MG63 (cell line): ENCODE measurements at regions not wholly inside any gene's neighbourhood (a gene's known extent, or its start where the extent isn't known, plus 50 kb on each side); places are given as distances from the start of the nearest gene placed in this dataset.
"Not testable (repeated sequence)": the region's sequence is repeated elsewhere in the genome, so short reads cannot be mapped to it uniquely, and the experiment has no call there.

ENCODE experiments used
- DNase-seq: peaks from one replicate; pipeline ENCODE4 v3.0.0-alpha.2; 2020
- H3K27me3 ChIP-seq: fragments of 250-450 bp; sonication (Bioruptor Pico); 2 replicates; pipeline ENCODE4 v1.5.1; 2020; ENCODE audit warnings: mild to moderate bottlenecking, moderate library complexity
- H3K36me3 ChIP-seq: fragments of 250-450 bp; sonication (Bioruptor Pico); 2 replicates; pipeline ENCODE4 v1.5.1; 2020; ENCODE audit warnings: mild to moderate bottlenecking, moderate library complexity
- H3K4me3 ChIP-seq: fragments of 250-450 bp; sonication (Bioruptor Pico); 2 replicates; pipeline ENCODE4 v1.5.1; 2020; ENCODE audit warnings: mild to moderate bottlenecking, moderate library complexity
- H3K9me3 ChIP-seq: fragments of 250-450 bp; sonication (Bioruptor Pico); 2 replicates; pipeline ENCODE4 v1.5.1; 2020; ENCODE audit warnings: mild to moderate bottlenecking, moderate library complexity

- no peak overlapping the region for H3K4me3 ChIP-seq
- H3K9me3 ChIP-seq = no peaks in the 10 kb centered on the region
- no peaks in the 10 kb centered on the region for H3K36me3 ChIP-seq
- no peak for DNase-seq
- no peaks in the 10 kb centered on the region for H3K27me3 ChIP-seq
Measured at GRCh38 chr2:180694445-180695421, 285.7 kb upstream of the UBE2E3 start.

DNA sequence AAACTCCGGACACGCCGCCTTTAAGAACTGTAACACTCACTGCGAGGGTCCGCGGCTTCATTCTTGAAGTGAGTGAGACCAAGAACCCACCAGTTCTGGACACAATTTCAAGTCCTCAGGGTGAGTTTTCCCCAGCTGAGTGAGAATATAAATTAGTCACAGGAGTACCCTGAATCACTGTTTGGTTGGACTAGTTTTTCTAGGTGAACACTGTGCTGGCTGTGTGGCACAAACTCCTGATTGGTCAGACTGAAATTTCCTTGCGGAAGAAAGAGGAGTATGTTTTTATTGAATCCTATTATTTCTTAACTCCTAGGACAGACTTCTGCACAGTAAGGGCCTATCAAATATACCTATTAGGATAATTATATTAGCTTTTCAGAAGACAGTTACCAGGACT is 288.1 kb upstream of the UBE2E3 start:
- no peaks in the 10 kb centered on the region for H3K9me3 ChIP-seq
- H3K4me3 ChIP-seq = peak overlapping the region; percentile 29
- H3K36me3 ChIP-seq = no peaks in the 10 kb centered on the region
- no peaks in the 10 kb centered on the region for H3K27me3 ChIP-seq
- no peak for DNase-seq

DNA sequence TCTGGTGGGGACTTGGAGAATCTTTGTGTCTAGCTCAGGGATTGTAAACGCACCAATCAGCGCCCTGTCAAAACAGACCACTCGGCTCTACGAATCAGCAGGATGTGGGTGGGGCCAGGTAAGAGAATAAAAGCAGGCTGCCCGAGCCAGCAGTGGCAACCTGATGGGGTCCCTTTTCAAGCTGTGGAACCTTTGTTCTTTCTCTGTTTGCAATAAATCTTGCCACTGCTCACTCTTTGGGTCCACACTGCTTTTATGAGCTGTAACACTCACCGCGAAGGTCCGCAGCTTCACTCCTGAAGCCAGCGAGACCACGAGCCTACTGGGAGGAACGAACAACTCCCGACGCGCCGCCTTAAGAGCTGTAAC is 288.6 kb upstream of the UBE2E3 start:
- peak overlapping the region; percentile 29 for H3K4me3 ChIP-seq
- not testable (repeated sequence) for DNase-seq, H3K9me3 ChIP-seq, H3K36me3 ChIP-seq, H3K27me3 ChIP-seq

DNA sequence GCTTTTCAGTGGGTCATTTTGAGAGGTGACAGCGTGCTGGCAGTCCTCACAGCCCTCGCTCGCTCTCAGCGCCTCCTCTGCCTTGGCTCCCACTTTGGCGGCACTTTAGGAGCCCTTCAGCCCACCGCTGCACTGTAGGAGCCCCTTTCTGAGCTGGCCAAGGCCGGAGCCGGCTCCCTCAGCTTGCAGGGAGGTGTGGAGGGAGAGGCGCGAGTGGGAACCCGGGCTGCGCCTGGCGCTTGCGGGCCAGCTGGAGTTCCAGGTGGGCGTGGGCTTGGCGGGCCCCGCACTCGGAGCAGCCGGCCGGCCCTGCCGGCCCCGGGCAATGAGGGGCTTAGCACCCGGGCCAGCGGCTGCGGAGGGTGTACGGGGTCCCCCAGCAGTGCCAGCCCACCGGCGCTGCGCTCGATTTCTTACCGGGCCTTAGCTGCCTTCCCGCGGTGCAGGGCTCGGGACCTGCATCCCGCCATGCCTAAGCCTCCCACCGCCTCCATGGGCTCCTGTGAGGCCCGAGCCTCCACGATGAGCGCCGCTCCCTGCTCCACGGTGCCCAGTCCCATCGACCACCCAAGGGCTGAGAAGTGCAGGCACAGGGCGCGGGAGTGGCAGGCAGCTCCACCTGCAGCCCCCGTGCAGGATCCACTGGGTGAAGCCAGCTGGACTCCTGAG is 289.1 kb upstream of the UBE2E3 start:
- H3K4me3 ChIP-seq, DNase-seq, H3K9me3 ChIP-seq, H3K27me3 ChIP-seq, H3K36me3 ChIP-seq: not testable (repeated sequence)

GRCh38 chr2:180690611-180691010 is 289.8 kb upstream of the UBE2E3 start:
- H3K4me3 ChIP-seq = no peak overlapping the region
- no peaks in the 10 kb centered on the region for H3K27me3 ChIP-seq
- DNase-seq = no peak
- H3K9me3 ChIP-seq = no peaks in the 10 kb centered on the region
- H3K36me3 ChIP-seq = no peaks in the 10 kb centered on the region

GRCh38 chr2:180682871-180683270 is 297.5 kb upstream of the UBE2E3 start:
- no peaks in the 10 kb centered on the region for H3K36me3 ChIP-seq
- no peak overlapping the region for H3K4me3 ChIP-seq
- no peaks in the 10 kb centered on the region for H3K27me3 ChIP-seq
- no peak for DNase-seq
- no peaks in the 10 kb centered on the region for H3K9me3 ChIP-seq

GRCh38 chr2:180679693-180680092 is 300.7 kb upstream of the UBE2E3 start:
- no peak overlapping the region for H3K4me3 ChIP-seq
- no peaks in the 10 kb centered on the region for H3K9me3 ChIP-seq
- no peak for DNase-seq
- no peaks in the 10 kb centered on the region for H3K36me3 ChIP-seq
- no peaks in the 10 kb centered on the region for H3K27me3 ChIP-seq

GRCh38 chr2:180678625-180678972 is 301.8 kb upstream of the UBE2E3 start:
- no peaks in the 10 kb centered on the region for H3K27me3 ChIP-seq
- no peaks in the 10 kb centered on the region for H3K9me3 ChIP-seq
- DNase-seq = no peak
- H3K36me3 ChIP-seq = no peaks in the 10 kb centered on the region
- H3K4me3 ChIP-seq = no peak overlapping the region

DNA sequence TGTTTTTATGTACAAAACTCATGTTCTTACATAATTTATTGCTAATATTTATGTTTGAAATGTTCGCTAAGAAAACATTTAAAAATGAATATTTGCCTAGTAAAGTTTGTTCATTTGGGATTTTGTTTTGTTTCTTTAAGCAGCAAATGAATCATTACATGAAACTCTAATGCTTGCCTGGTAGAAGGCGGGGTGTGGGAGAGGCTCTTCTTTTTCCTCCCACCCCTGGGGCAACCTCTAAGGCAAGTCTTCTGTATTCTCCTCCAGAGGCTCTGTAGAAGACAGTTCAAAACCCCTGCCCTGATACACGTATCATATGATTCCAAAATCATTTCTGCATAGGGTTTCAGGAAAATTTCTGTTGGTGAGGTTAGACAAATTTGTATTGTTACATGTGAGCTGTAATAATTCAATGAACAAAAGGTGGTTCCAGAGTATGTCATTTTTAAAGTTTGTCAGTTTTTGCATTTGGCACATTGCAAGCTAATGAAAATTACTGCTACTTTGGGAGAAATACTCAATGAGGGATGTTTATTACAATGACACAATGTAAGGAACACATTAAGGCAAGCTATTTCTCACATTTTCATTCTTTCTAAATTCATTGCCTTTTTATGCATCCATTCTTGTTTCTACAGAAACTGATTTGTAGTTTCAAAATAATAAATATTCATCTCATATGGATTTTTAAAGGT is 302.3 kb upstream of the UBE2E3 start:
- Histone ChIP-seq H3K9me3 (no peaks in the 10 kb centered on the region), H3K27me3 (no peaks in the 10 kb centered on the region), H3K36me3 (no peaks in the 10 kb centered on the region), H3K4me3 (no peak overlapping the region)
- no peak for DNase-seq

GRCh38 chr2:180677200-180677599 is 303.2 kb upstream of the UBE2E3 start:
- no peak overlapping the region for H3K4me3 ChIP-seq
- no peaks in the 10 kb centered on the region for H3K36me3 ChIP-seq
- H3K9me3 ChIP-seq = no peaks in the 10 kb centered on the region
- no peak for DNase-seq
- H3K27me3 ChIP-seq = no peaks in the 10 kb centered on the region

DNA sequence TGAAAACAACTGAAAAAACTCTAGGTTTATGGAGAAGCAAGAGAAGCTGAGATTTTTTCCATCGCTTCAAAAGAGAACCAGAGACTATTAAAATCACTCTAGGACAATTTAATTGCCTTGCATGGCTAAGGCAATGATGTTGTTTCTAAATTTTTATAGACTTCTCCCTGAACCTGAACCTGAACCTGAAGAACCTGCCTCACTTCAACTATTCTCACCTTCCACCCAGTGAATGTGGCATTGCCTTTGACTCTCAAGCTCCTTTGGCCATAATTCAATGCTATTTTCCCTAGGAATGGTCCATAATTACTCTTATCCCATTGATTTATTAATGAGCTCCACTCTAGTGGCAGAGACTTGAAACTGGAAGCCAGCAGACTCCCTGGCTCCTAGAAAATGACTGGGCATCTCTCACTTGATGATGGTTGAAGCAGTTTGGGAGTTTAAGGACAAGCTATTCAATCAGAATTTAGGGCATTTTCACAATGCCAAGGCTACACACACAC is 303.8 kb upstream of the UBE2E3 start:
- Histone ChIP-seq H3K27me3 (no peaks in the 10 kb centered on the region), H3K9me3 (no peaks in the 10 kb centered on the region), H3K36me3 (no peaks in the 10 kb centered on the region), H3K4me3 (no peak overlapping the region)
- DNase-seq = no peak

GRCh38 chr2:180675170-180675569 is 305.2 kb upstream of the UBE2E3 start:
- no peak overlapping the region for H3K4me3 ChIP-seq
- H3K36me3 ChIP-seq = no peaks in the 10 kb centered on the region
- H3K27me3 ChIP-seq = no peaks in the 10 kb centered on the region
- DNase-seq = no peak
- H3K9me3 ChIP-seq = no peaks in the 10 kb centered on the region

DNA sequence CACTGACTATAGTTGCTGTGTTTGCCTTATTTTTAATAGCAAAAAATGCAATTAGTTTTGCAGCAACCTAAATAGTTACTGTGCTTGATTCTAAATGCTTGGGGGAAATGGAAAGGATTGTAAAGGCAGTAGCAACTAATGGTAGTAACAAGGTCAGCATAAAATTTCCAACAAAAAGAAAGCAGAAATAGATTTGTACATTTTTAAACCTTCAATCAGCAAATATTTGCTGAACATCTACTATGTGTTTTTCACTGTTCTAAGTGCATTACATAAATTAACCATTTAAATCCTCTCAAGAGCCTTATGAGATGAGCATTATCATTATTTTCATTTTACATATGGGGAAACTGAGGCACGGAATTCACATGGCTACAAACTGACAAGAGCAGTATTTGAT is 308.0 kb upstream of the UBE2E3 start:
- no peak for DNase-seq
- Histone ChIP-seq H3K4me3 (no peak overlapping the region), H3K9me3 (no peaks in the 10 kb centered on the region), H3K36me3 (no peaks in the 10 kb centered on the region), H3K27me3 (no peaks in the 10 kb centered on the region)

- no peak for DNase-seq
- H3K9me3 ChIP-seq = no peaks in the 10 kb centered on the region
- no peaks in the 10 kb centered on the region for H3K36me3 ChIP-seq
- H3K27me3 ChIP-seq = no peaks in the 10 kb centered on the region
- H3K4me3 ChIP-seq = no peak overlapping the region
Measured at GRCh38 chr2:180670302-180671003, 310.0 kb upstream of the UBE2E3 start.

- no peaks in the 10 kb centered on the region for H3K9me3 ChIP-seq
- H3K27me3 ChIP-seq = no peaks in the 10 kb centered on the region
- no peak for DNase-seq
- H3K4me3 ChIP-seq = no peak overlapping the region
- H3K36me3 ChIP-seq = no peaks in the 10 kb centered on the region
Measured at GRCh38 chr2:180669016-180669415, 311.4 kb upstream of the UBE2E3 start.

DNA sequence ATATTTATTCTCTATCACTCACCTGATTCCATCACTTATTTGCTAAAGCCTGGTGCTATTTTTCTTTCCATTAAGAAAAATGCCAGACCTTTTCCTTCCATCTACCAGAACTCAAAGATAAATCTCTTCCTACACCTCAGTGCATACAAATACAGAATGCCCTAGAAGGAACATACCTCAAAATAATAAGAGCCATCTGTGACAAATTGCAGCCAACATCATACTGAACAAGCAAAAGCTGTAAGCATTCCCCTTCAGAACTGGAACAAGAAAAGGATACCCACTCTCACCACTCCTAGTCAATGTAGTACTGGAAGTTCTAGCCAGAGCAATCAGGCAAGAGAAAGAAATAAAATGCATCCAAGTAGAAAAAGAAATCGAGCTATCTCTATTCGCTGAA is 315.9 kb upstream of the UBE2E3 start:
- DNase-seq = no peak
- Histone ChIP-seq H3K36me3 (no peaks in the 10 kb centered on the region), H3K4me3 (no peak overlapping the region), H3K27me3 (no peaks in the 10 kb centered on the region), H3K9me3 (no peaks in the 10 kb centered on the region)
